ENCODE measurements at regions not wholly inside any gene's neighbourhood (a gene's known extent, or its start where the extent isn't known, plus 50 kb on each side); places are given as distances from the start of the nearest gene placed in this dataset.

DNA sequence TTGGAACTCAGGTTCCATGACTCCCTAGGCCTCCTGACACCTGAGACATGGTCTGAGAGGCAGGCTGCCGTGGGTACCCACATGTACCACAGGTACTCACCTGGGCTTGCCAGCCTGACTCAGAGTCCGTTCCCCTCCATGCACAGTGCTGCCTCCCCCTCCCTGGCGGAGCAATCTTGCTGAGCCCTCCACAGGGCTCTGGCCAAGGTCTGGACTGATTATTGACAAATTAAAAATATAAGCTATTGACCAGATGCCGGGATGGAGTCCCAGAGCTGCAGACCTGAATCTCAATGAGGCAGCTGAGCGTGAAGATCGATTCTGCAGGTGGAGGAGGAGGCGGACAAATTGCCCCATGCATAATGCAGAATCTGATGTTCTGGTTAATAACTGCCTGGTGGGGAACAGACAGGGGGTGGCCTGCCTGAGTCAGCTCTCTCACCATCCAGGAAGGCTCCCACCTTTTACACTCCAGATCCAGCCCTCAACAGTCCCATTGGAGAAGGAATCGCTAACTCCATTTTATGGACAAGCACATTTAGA, 422.7 kb downstream of the MIAT start:
- no peaks in the 10 kb centered on the region for H3K4me1 ChIP-seq (replicated peaks in 1 of 2)
- no peak overlapping the region for H3K27ac ChIP-seq
- no peak for DNase-seq
- H3K27me3 ChIP-seq, result peaks cover 19% of the 10 kb centered on the region
- H3K36me3 ChIP-seq (replicated peaks in 1 of 2), result no peaks in the 10 kb centered on the region
- TF ChIP-seq POLR2A (IDR thresholded peaks at IDR 0.05), result no peak
- TF ChIP-seq, protein P1, sequence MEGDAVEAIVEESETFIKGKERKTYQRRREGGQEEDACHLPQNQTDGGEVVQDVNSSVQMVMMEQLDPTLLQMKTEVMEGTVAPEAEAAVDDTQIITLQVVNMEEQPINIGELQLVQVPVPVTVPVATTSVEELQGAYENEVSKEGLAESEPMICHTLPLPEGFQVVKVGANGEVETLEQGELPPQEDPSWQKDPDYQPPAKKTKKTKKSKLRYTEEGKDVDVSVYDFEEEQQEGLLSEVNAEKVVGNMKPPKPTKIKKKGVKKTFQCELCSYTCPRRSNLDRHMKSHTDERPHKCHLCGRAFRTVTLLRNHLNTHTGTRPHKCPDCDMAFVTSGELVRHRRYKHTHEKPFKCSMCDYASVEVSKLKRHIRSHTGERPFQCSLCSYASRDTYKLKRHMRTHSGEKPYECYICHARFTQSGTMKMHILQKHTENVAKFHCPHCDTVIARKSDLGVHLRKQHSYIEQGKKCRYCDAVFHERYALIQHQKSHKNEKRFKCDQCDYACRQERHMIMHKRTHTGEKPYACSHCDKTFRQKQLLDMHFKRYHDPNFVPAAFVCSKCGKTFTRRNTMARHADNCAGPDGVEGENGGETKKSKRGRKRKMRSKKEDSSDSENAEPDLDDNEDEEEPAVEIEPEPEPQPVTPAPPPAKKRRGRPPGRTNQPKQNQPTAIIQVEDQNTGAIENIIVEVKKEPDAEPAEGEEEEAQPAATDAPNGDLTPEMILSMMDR (IDR thresholded peaks at IDR 0.05), result no peak
- WGBS, 4 donors, result 78 to 89% (median 82%) methylated on average over 7 to 8 of the region's 8 CpGs
- intact Hi-C loops (cut with DNase I), result no loop called here
- no peaks in the 10 kb centered on the region for H3K9me3 ChIP-seq (replicated peaks in 1 of 3)
- H3K4me3 ChIP-seq, result no peak overlapping the region

DNA sequence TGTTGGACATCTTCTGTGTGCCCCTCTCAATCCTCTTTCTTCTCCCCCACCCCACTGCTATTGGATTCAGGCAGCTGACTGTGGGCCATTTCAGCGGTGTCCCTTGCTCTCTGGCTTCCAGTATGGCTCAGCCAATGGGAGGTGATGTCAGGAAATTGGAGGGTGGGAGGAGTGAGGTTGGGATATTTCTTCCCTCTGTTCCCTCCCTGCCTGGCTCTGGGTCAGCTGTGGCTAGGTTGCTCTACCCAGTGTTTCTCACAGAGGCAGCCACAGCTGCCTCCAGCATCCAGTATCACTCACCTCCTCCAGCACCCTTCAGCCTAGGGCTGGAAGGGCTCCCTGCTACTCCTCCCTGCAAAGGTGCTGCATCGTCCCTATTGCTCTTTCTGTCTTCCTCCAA, 423.5 kb downstream of the MIAT start:
- intact Hi-C loops (cut with DNase I), result no loop called here
- H3K4me3 ChIP-seq, result no peak overlapping the region
- TF ChIP-seq, protein P1 (IDR thresholded peaks at IDR 0.05), result no peak
- no peak for TF ChIP-seq POLR2A (IDR thresholded peaks at IDR 0.05)
- no peak overlapping the region for H3K27ac ChIP-seq
- no peaks in the 10 kb centered on the region for H3K36me3 ChIP-seq (replicated peaks in 1 of 2)
- H3K4me1 ChIP-seq (replicated peaks in 1 of 2), result no peaks in the 10 kb centered on the region
- H3K27me3 ChIP-seq, result peaks cover 20% of the 10 kb centered on the region
- WGBS, 4 donors, result 47 to 56% (median 53%) methylated on average over 2 of the region's 2 CpGs
- no peaks in the 10 kb centered on the region for H3K9me3 ChIP-seq (replicated peaks in 1 of 3)
- no peak for DNase-seq

DNA sequence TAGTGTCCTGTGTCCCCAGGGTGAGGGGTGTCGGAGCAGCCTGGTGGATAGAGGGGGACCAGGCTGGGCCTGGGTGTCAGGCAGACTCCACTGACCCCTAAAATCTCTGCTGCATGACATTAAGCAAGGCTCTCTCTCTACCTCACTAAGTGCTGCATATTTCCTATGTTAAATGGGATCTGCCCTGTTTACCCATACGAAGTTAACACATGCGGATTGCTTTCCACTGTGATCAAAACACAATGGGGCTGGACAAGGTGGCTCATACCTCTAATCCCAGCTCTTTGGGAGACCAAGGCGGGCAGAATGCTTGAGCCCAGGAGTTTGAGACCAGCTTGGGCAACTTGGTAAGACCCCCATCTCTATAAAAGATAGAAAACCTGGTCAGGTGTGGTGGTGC, 426.2 kb downstream of the MIAT start:
- TF ChIP-seq, protein P1 (IDR thresholded peaks at IDR 0.05), result no peak
- TF ChIP-seq POLR2A (IDR thresholded peaks at IDR 0.05), result no peak
- intact Hi-C loops (cut with DNase I), result no loop called here
- Histone ChIP-seq H3K36me3 (replicated peaks in 1 of 2) (no peaks in the 10 kb centered on the region), H3K4me3 (no peak overlapping the region), H3K27me3 (peaks cover 19% of the 10 kb centered on the region), H3K4me1 (replicated peaks in 1 of 2) (no peaks in the 10 kb centered on the region), H3K27ac (no peak overlapping the region), H3K9me3 (replicated peaks in 1 of 3) (no peaks in the 10 kb centered on the region)
- DNase-seq, result no peak
- WGBS, 4 donors, result 81 to 93% (median 85%) methylated on average over 3 to 4 of the region's 4 CpGs

DNA sequence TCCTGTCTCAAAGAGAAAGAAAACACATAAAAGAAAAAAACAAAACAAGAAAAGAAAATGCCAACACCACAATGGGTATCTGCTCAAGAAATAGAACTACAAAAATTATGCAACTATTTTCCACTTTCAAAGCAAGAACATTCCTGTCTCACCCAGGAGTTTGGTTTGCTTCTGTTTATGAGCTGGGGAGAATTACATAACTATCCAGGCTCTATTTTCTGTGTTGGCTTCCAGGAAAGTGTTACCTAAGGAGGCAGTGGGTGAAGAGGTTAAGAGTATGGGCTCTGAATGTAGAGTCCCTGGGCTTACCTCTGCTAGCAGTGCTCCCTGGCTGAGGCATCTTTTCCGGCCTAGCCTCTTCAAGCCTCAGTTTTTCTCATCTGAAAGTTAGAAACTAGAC, 426.7 kb downstream of the MIAT start:
- Histone ChIP-seq H3K27ac (no peak overlapping the region), H3K4me1 (replicated peaks in 1 of 2) (no peaks in the 10 kb centered on the region), H3K36me3 (replicated peaks in 1 of 2) (no peaks in the 10 kb centered on the region), H3K4me3 (no peak overlapping the region), H3K27me3 (peaks cover 21% of the 10 kb centered on the region), H3K9me3 (replicated peaks in 1 of 3) (no peaks in the 10 kb centered on the region)
- TF ChIP-seq POLR2A (IDR thresholded peaks at IDR 0.05), result no peak
- TF ChIP-seq, protein P1 (IDR thresholded peaks at IDR 0.05), result no peak
- 86 to 93% (median 88%) methylated on average over 1 of the region's 1 CpG for WGBS, 4 donors
- intact Hi-C loops (cut with DNase I), result no loop called here
- DNase-seq, result no peak

Data from adrenal gland (tissue), 9 donors.